DOHH2 (cell line): ENCODE measurements at regions not wholly inside any gene's neighbourhood (a gene's known extent, or its start where the extent isn't known, plus 50 kb on each side); places are given as distances from the start of the nearest gene placed in this dataset.

ENCODE experiments used
- H3F3A ChIP-seq: fragments of 200-600 bp; sonication (generic), shearing (Covaris generic); 2 replicates; pipeline ENCODE4 v1.6.0; 2016; ENCODE audit warnings: antibody characterized with exemption, mild to moderate bottlenecking; ENCODE audit not compliant: control insufficient read depth, insufficient read depth
- H3K27ac ChIP-seq: fragments of 200-600 bp; sonication (generic); 2 replicates; pipeline ENCODE4 v1.5.1; 2014; ENCODE audit warnings: low read depth, mild to moderate bottlenecking, low read length, moderate library complexity
- H3K27me3 ChIP-seq: fragments of 200-600 bp; sonication (generic); 2 replicates; pipeline ENCODE4 v1.6.1; 2014; ENCODE audit warnings: mild to moderate bottlenecking, low read length, mixed read lengths; ENCODE audit not compliant: control insufficient read depth
- H3K36me3 ChIP-seq: fragments of 200-600 bp; sonication (generic); 2 replicates; pipeline ENCODE4 v1.6.1; 2014; ENCODE audit warnings: mild to moderate bottlenecking, low read length, moderate library complexity, mixed read lengths; ENCODE audit not compliant: control insufficient read depth
- H3K4me1 ChIP-seq: fragments of 200-600 bp; sonication (generic); 2 replicates; pipeline ENCODE4 v1.6.1; 2014; ENCODE audit warnings: mild to moderate bottlenecking, low read length, mixed read lengths; ENCODE audit not compliant: control insufficient read depth
- H3K4me2 ChIP-seq: fragments of 200-600 bp; sonication (generic); 2 replicates; pipeline ENCODE4 v1.6.0; 2014; ENCODE audit warnings: mild to moderate bottlenecking, low read length, moderate library complexity
- H3K4me3 ChIP-seq: fragments of 200-600 bp; sonication (generic); 2 replicates; pipeline ENCODE4 v1.5.1; 2014; ENCODE audit warnings: mild to moderate bottlenecking, low read length, mixed read lengths
- H3K79me2 ChIP-seq: fragments of 200-600 bp; sonication (generic); 2 replicates; pipeline ENCODE4 v1.6.1; 2014; ENCODE audit warnings: mild to moderate bottlenecking, low read length, mixed read lengths; ENCODE audit not compliant: control insufficient read depth
- H3K9me2 ChIP-seq: fragments of 200-600 bp; sonication (generic); replicated peaks from 2 replicates; pipeline ENCODE4 v1.6.1; 2014; ENCODE audit warnings: mild to moderate bottlenecking, low read length, mixed read lengths; ENCODE audit not compliant: control insufficient read depth
- H3K9me3 ChIP-seq: fragments of 200-600 bp; sonication (generic); 2 replicates; pipeline ENCODE4 v1.6.1; 2014; ENCODE audit warnings: antibody characterized with exemption, low read length, mixed read lengths; ENCODE audit not compliant: control insufficient read depth, insufficient read depth
- H4K20me1 ChIP-seq: fragments of 200-600 bp; sonication (generic); 2 replicates; pipeline ENCODE4 v1.6.0; 2014; ENCODE audit warnings: low read depth, mild to moderate bottlenecking, antibody characterized with exemption, low read length, moderate library complexity; ENCODE audit not compliant: control insufficient read depth, insufficient read depth
- CTCF ChIP-seq: fragments of 200-600 bp; sonication (generic); IDR thresholded peaks from one replicate; pipeline ENCODE4 v1.5.1; 2014; ENCODE audit warnings: antibody characterized with exemption, mild to moderate bottlenecking, low read depth, low read length; ENCODE audit not compliant: poor library complexity, severe bottlenecking
- EZH2phosphoT487 ChIP-seq: fragments of 200-600 bp; sonication (generic); IDR thresholded peaks from 2 replicates; pipeline ENCODE4 v1.6.1; 2017; ENCODE audit warnings: borderline replicate concordance, mild to moderate bottlenecking, antibody characterized with exemption, low read length, moderate library complexity, mixed read lengths

DNA sequence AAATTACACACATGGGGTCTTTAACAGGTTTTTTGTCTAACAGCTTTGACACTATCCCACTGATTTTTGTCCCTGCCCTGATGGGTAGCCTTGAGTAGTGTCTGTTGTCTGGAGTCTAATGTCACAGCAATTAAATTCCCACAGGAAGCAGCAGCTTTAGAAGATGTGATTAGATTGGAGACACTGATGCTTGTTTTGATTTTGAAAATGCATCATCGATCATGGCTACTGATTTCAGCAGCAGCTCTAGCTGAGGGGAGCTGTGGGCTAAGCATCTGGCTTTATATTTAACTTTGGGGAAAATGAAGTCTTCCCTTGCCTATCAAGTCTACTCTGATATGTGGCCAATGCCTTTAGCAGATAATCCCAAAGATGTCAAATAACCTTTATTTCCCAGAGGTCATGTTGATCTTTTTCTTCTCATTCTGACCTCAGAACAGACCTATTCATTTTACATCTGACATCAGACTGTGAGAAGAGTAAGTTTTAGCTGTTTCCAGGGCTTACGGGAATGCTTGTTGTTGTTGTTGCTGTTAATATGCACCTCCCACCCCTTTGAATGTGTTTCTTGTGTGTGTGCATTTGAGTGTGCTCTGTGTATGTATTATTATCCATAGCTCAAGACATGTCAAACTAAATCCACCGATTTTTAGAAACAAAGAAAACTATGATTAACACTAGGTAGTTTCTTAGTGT, 704.9 kb upstream of the NUDT12 start:
- Histone ChIP-seq H3K4me1 (no peaks in the 10 kb centered on the region), H3K9me2 (no peaks in the 10 kb centered on the region), H3F3A (no peaks in the 10 kb centered on the region), H3K27ac (no peak overlapping the region), H3K9me3 (no peaks in the 10 kb centered on the region), H3K4me3 (no peak overlapping the region), H3K79me2 (no peaks in the 10 kb centered on the region), H3K36me3 (no peaks in the 10 kb centered on the region), H3K27me3 (no peaks in the 10 kb centered on the region), H3K4me2 (no peak overlapping the region), H4K20me1 (no peaks in the 10 kb centered on the region)
- TF ChIP-seq EZH2phosphoT487 (no peak), CTCF (no peak)

- Histone ChIP-seq H3K9me2 (no peaks in the 10 kb centered on the region), H3K79me2 (no peaks in the 10 kb centered on the region), H3K27me3 (no peaks in the 10 kb centered on the region), H3K4me2 (no peak overlapping the region), H3K9me3 (no peaks in the 10 kb centered on the region), H3K27ac (no peak overlapping the region), H3K4me3 (no peak overlapping the region), H3K36me3 (no peaks in the 10 kb centered on the region), H3F3A (no peaks in the 10 kb centered on the region), H3K4me1 (no peaks in the 10 kb centered on the region), H4K20me1 (no peaks in the 10 kb centered on the region)
- no peak for TF ChIP-seq CTCF
- no peak for TF ChIP-seq EZH2phosphoT487
These were observed 703.6 kb upstream of the NUDT12 start for GRCh38 chr5:104266161-104266560.

DNA sequence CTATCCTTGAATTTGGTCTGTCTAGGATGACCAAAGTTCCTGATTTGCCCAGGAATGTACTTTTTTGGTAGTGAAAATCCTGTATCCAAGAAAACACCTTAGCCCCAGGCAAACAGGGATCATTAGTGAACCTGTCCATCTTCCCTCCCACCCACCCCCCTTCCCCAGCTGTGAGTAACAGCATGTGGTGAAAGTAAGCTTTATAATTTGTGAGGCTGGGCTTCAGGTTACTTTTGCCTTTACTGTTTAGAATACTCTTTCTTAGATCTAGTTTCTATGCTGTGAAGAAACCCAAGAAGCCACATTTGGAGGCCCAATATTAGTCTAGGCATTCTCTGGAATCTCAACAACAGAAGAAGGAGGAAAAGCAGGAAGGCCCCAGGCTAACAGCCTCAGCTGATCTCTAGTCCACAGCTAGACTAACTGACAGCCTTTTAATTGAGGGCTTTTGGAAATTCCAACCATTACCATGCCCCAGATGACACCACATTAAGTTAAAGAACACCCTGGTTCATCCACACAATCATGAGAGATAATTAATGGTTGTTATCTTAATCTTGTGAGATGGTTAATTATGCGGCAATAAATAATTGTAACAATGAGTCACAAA, 703.0 kb upstream of the NUDT12 start:
- H3K27me3 ChIP-seq: no peaks in the 10 kb centered on the region
- no peak overlapping the region for H3K27ac ChIP-seq
- no peaks in the 10 kb centered on the region for H3K4me1 ChIP-seq
- no peak overlapping the region for H3K4me3 ChIP-seq
- TF ChIP-seq CTCF (no peak), EZH2phosphoT487 (no peak)
- no peak overlapping the region for H3K4me2 ChIP-seq
- no peaks in the 10 kb centered on the region for H3F3A ChIP-seq
- no peaks in the 10 kb centered on the region for H3K9me3 ChIP-seq
- no peaks in the 10 kb centered on the region for H3K79me2 ChIP-seq
- no peaks in the 10 kb centered on the region for H3K36me3 ChIP-seq
- no peaks in the 10 kb centered on the region for H3K9me2 ChIP-seq
- H4K20me1 ChIP-seq: no peaks in the 10 kb centered on the region
